ENCODE measurements at regions not wholly inside any gene's neighbourhood (a gene's known extent, or its start where the extent isn't known, plus 50 kb on each side); places are given as distances from the start of the nearest gene placed in this dataset.

- no peaks in the 10 kb centered on the region for H3K36me3 ChIP-seq (ENCODE audit: insufficient read depth, low read length)
- no peak overlapping the region for H2AFZ ChIP-seq (ENCODE audit: low read length)
- no peaks in the 10 kb centered on the region for H3K4me1 ChIP-seq (ENCODE audit: insufficient read depth, low read length, severe bottlenecking)
- H3F3A ChIP-seq (ENCODE audit: insufficient read depth, low read length), result no peaks in the 10 kb centered on the region; the same call in 1 of the 2 replicates
- no peaks in the 10 kb centered on the region for H3K9me2 ChIP-seq (ENCODE audit: low read depth, low read length)
- TF ChIP-seq EZH2 (IDR thresholded peaks at IDR 0.05; ENCODE audit: borderline replicate concordance, low read length) (no peak), CTCF (IDR thresholded peaks at IDR 0.05; ENCODE audit: low read length) (no peak)
- H3K27ac ChIP-seq (ENCODE audit: low read depth, low read length, poor library complexity, severe bottlenecking), result no peak overlapping the region
- no peak overlapping the region for H3K4me2 ChIP-seq (ENCODE audit: low read length)
- H3K9me3 ChIP-seq (ENCODE audit: low read length), result 0 out of 2 replicates have a peak, but pooled peaks cover 2% of the 10 kb centered on the region
- H3K79me2 ChIP-seq (ENCODE audit: insufficient read depth, low read length), result no peaks in the 10 kb centered on the region
- H3K9ac ChIP-seq (ENCODE audit: low read length), result no peak overlapping the region
- H4K20me1 ChIP-seq (ENCODE audit: insufficient read depth, low read length), result no peaks in the 10 kb centered on the region
- H3K27me3 ChIP-seq (ENCODE audit: insufficient read depth, low read length), result no peaks in the 10 kb centered on the region
- H3K4me3 ChIP-seq (ENCODE audit: low read depth, low read length, poor library complexity, severe bottlenecking), result no peak overlapping the region
These were observed 408.4 kb upstream of the EMCN start for GRCh38 chr4:100926039-100926717.

- no peak overlapping the region for H2AFZ ChIP-seq (ENCODE audit: low read length)
- no peaks in the 10 kb centered on the region for H3K9me3 ChIP-seq (ENCODE audit: low read length)
- no peaks in the 10 kb centered on the region for H4K20me1 ChIP-seq (ENCODE audit: insufficient read depth, low read length)
- no peak overlapping the region for H3K4me3 ChIP-seq (ENCODE audit: low read depth, low read length, poor library complexity, severe bottlenecking)
- H3K27me3 ChIP-seq (ENCODE audit: insufficient read depth, low read length), result no peaks in the 10 kb centered on the region
- no peaks in the 10 kb centered on the region for H3F3A ChIP-seq (ENCODE audit: insufficient read depth, low read length)
- H3K4me1 ChIP-seq (ENCODE audit: insufficient read depth, low read length, severe bottlenecking), result no peaks in the 10 kb centered on the region
- H3K9me2 ChIP-seq (ENCODE audit: low read depth, low read length), result no peaks in the 10 kb centered on the region
- no peak overlapping the region for H3K4me2 ChIP-seq (ENCODE audit: low read length)
- no peak overlapping the region for H3K9ac ChIP-seq (ENCODE audit: low read length)
- no peaks in the 10 kb centered on the region for H3K79me2 ChIP-seq (ENCODE audit: insufficient read depth, low read length)
- TF ChIP-seq CTCF (IDR thresholded peaks at IDR 0.05; ENCODE audit: low read length) (no peak), EZH2 (IDR thresholded peaks at IDR 0.05; ENCODE audit: borderline replicate concordance, low read length) (no peak)
- no peak overlapping the region for H3K27ac ChIP-seq (ENCODE audit: low read depth, low read length, poor library complexity, severe bottlenecking)
- no peaks in the 10 kb centered on the region for H3K36me3 ChIP-seq (ENCODE audit: insufficient read depth, low read length)
These were observed 395.9 kb upstream of the EMCN start for GRCh38 chr4:100913685-100914084.

- Histone ChIP-seq H2AFZ (ENCODE audit: low read length) (no peak overlapping the region), H3K9me2 (ENCODE audit: low read depth, low read length) (no peaks in the 10 kb centered on the region)
These were observed 390.7 kb upstream of the EMCN start for GRCh38 chr4:100908540-100908939.

More at GRCh38 chr4:100908540-100908939, 390.7 kb upstream of the EMCN start:
- H3K9me3 ChIP-seq (ENCODE audit: low read length), result no peaks in the 10 kb centered on the region
- no peak overlapping the region for H3K4me2 ChIP-seq (ENCODE audit: low read length)
- no peaks in the 10 kb centered on the region for H3F3A ChIP-seq (ENCODE audit: insufficient read depth, low read length)
- H3K27ac ChIP-seq (ENCODE audit: low read depth, low read length, poor library complexity, severe bottlenecking), result no peak overlapping the region
- no peaks in the 10 kb centered on the region for H3K36me3 ChIP-seq (ENCODE audit: insufficient read depth, low read length)
- H3K4me1 ChIP-seq (ENCODE audit: insufficient read depth, low read length, severe bottlenecking), result no peaks in the 10 kb centered on the region
- H3K79me2 ChIP-seq (ENCODE audit: insufficient read depth, low read length), result no peaks in the 10 kb centered on the region
- H4K20me1 ChIP-seq (ENCODE audit: insufficient read depth, low read length), result no peaks in the 10 kb centered on the region
- no peak overlapping the region for H3K9ac ChIP-seq (ENCODE audit: low read length)
- TF ChIP-seq EZH2 (IDR thresholded peaks at IDR 0.05; ENCODE audit: borderline replicate concordance, low read length) (no peak), CTCF (IDR thresholded peaks at IDR 0.05; ENCODE audit: low read length) (no peak)
- no peaks in the 10 kb centered on the region for H3K27me3 ChIP-seq (ENCODE audit: insufficient read depth, low read length)
- H3K4me3 ChIP-seq (ENCODE audit: low read depth, low read length, poor library complexity, severe bottlenecking), result no peak overlapping the region
